OCI-LY7 (cell line): ENCODE measurements at regions not wholly inside any gene's neighbourhood (a gene's known extent, or its start where the extent isn't known, plus 50 kb on each side); places are given as distances from the start of the nearest gene placed in this dataset.

Experiments
- CTCF ChIP-seq: fragments of 200-600 bp; sonication (generic); conservative IDR thresholded peaks from 2 replicates; pipeline ENCODE4 v1.5.1; 2014; ENCODE audit warnings: mild to moderate bottlenecking, antibody characterized with exemption, low read length, moderate library complexity, mixed read lengths
- EZH2phosphoT487 ChIP-seq: fragments of 200-600 bp; sonication (generic); IDR thresholded peaks from 2 replicates; pipeline ENCODE4 v1.6.1; 2018; ENCODE audit warnings: low read depth, borderline replicate concordance, mild to moderate bottlenecking, mixed run types, antibody characterized with exemption, low read length, moderate library complexity, mixed read lengths

DNA sequence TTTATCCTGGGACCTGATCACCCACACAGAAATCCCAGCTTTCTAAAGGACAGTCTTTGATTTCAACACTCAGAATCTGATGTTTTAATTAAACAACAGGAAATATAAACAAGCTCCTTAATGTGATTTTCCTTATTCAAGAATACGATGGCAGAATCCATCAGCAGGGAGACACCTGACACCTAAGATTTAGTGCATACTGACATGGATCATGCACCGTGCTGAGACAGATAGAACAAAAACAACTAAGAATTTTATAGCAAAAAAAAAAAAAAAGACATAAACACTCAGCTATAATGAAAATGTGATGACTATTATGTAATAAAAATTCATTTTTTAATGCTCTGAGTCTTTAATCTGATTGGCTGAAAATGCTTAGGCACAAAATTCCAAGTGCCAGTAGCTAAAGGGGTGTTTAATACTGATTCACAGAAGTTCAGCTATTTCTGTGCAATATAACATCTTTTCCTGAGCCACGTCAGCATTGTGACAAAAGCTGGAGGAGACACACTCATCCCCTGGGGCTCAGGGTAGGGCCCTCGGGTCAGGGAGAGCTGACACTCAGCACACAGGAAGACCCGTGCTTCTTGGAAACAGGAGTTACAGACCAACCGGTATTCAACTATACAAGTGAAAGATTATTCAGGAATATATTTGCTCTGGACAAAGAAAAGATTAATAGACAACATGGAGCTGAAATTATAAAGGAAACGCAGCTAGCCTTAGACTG lies 247.4 kb downstream of the FBXO15 start:
- TF ChIP-seq CTCF = no peak
- TF ChIP-seq EZH2phosphoT487 = no peak
